Hematopoietic multipotent progenitor cell treated with erythropoietin and hydrocortisone succinate and interleukin-3 and kit ligand, for 6 days (in vitro differentiated cells): ENCODE measurements at regions not wholly inside any gene's neighbourhood (a gene's known extent, or its start where the extent isn't known, plus 50 kb on each side); places are given as distances from the start of the nearest gene placed in this dataset.

Source experiments
- DNase-seq: peaks from one replicate; pipeline ENCODE4 v3.0.0-alpha.2; 2015

DNA sequence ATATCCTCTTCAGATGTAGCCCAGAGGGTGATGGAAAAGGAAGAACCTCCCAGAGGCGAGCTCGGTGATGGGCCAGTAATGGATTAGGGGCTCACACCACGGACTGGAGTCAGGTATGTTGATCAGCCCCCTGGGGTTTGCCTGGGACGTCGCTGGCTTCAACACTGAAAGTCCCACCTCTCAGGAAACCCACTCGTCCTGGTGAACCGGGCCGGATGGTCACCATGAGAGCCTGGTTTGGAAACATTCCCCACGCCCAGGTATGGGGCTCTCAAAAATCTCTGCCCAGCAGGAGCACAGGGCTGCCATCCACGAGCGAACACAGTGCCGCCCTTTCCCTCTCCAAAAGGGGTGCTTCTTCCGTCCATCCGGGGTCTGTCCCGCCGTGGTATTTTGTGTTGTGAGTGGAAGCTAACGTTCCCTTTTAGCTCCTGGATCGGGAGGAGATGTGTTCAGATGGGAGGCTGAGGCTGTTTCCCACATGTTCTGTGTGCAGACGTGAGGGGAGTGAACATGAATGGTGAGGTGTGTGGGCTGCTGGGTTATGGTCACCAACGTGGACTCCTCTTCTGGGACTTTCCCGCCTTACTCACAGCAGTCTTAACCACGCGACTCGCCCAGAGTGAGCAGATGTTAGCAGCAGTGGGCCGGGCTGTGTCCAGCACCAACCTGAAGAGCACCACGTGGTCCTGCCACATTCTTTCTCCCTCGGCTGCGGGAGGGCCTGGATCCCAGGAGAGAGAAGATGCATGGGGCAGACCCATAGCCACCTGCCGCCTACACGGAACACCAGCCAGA, 139.2 kb downstream of the KIF26A start:
- no peak for DNase-seq

DNA sequence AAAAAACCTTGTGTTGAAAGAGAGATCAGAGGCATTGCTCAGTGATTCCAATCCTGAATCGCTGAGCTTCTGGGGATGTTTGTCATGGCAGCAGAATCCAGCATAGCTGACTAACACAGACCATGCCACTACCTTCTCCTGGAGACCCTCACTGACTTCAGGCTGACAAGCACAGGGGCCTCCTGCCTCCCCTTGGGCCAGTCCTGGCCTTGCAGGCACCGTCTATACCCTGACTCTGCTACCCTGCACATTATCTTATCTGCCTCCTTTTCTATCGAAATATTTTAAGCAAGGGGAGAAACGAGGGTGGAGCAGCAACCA, 139.8 kb downstream of the KIF26A start:
- no peak for DNase-seq

DNA sequence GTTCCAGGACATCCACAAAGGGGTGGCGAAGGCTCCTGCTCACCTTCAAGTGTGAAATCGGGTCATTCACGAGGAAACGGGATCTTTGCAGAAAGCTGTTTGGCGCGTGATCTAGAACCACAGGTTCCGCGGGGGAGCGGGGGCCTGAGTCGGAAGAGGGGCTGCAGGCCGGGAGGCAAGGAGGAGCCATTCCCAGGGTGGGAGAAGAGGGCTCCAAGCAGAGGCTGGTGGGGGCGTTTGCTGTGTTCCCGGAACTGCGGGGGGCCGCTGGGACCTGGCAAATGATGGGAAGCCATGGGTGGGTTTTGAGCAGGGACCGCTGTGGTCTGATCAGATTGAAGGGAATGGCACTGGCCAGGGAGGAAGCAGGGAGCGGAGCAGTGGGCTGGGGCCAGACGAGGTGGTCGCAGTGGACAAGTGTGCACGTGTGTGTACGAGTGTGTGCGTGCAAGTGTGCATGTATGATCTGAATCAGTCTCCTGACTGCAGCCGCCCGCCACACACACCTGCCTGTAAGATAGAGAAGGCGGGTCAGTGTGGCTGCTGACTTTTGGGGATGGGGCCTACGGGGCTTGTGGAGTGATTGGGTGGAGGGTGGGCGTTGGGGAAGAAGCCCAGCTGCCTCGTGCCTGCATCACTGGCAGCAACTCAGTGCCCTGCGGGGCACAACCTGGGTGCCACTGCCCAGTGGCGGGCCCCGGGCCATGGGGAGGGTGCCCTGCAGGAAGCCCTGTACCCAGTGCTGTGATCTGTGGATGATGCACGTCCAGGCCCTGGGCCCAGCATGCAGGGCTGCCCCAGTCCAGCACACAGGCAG, 141.9 kb downstream of the KIF26A start:
- DNase-seq, result no peak

DNA sequence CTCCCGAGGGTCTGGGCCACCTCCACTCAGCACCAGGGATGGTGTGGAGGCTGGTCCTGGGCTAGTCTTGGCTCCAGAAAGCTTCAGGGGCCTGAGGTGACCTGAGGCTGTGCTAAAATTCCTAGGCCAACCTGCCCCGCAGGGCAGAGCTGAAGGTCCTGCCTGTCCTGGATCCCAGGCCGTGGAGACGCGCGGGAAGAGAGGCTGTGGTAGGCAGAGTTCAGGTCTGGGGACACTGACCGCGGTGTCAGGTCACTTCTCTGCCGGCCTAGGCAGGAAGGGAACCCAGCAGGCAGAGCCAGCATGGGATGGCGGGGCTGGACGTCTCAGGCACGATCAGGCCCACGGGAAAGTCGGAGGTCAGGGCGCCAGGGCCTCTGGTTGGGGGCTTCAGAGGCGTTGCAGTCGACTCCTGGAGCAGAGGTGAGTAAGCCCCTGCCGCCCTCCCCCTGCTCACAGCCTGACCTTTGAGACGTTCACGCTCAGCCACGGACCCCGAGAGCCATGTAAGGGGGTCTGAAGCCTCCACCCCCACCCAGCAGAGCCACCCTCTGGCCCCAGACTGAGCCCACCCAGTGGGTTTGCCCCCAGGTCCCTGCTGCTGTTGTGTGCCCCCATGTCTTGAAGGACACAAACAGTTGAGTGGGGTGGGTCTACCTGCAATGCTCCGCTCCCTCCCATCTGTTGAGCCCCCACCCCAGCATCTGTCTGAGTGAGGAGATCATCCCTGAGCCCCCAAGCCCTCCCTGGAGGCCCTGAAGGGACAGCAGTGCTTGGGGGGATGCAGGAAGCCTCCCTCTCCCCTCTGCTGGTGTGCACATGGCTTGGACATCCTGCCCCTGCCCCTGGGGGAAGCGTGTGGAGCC, 142.7 kb downstream of the KIF26A start:
- DNase-seq, result no peak

DNA sequence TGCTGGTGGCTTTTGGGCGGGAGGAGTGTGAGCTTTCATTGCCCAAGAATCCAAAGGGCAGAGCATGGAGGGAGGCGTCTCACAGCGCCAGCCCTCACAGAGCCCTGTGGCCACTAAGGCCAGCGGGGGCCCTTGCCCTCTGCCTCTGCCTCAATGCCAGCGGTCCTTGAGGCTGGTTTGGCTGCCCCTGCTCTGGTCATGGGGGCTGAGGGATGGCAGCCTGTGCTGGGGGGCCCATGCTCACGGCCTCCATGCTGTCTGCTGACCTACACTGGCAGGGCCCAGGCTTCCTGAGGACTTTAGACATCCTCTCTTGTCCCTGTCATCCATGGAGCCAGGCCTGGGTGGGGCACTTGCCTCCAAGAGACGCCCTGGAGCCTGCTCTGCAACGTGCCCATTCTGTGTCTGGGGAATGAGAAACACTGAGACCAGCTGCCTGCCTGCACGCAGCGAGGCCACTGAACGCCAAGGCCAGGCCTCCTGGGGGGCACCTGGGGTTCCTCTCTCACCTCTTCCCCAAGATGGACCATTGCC, 143.4 kb downstream of the KIF26A start:
- DNase-seq, result no peak

DNA sequence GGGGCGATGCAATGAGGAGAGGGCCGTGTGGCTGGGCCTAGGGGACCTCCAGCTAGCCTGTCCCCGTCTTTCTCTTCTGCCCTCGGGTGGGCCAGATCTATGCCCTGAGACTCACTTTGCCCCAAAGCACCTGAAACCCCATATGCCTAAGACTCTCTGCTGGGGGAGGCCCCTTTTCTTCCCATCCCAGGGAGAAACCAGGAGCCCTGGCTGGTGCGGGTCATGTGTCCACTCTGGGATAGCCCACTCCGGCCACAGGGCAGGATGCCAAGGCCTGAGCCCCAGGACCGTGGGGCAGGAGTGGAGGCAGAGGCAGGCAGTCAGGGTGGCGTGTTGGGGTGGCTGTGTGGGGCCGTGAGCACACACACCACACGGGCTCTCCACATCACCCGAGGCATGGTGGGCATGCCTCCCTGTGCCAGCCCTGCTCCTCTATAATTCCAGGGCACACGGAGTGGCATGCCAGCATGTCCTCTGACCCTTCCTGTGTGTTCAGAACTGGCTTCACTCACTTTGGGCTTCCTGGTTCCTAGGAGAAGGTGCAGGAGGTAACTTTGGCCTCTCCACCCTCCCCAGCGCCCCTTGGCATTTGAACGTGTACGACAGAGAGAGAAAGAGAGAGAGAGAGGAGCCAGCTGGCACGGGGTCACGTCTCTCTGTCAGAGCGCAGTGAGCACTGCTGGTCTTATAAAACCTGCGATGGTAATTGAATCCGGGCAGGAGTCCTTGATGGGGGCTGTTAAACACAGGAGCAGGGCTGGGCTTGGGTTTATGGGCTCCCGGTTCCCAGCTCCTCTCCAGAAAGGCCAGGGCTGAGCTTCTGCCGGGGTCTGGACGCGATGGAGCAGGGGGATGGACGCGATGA, 144.2 kb downstream of the KIF26A start:
- DNase-seq, result no peak

DNA sequence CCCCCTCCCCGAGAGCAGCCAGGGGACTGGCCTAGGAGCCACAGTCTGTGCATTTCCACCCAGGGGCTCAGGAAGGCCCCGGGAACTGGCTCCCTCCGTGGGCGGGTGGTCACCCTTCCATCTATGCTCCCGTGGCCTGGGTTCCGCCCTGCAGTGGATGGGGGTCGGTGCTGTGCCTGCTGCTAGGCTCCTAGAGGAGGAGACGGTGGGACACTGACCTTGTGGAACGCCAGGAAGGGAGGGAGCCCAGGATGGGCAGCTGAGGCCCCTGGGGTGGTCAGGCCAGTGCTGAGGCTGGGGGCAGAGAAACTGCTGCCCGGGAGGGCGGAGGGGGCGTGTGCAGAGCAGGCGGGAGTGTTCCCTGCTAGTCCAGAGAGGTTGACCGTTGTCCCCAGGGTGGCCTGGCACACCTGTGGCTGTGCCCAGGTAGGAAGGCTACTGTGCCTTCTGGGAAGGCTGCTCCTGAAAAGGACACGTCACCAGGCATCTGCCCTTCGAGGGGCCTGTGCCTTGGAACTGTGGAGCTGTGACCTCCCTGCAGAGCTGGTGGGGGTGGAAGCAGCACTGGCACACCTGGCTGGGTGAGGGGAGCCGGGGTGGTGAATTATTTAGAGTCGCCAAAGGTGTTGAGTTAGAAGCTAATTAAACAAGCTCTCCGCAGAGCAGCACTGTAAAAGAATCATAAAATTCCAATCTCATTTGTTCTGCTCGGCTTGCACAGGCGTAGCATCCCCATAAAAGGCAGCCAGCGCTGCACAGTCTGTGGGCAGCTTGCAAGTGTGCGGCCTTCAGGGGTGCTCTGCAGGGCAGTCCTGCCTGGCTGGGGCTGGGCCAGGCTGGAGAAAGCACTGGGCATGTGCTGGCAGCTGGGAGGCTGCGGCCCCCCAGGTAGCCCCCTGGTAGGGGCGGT, 145.1 kb downstream of the KIF26A start:
- no peak for DNase-seq

DNA sequence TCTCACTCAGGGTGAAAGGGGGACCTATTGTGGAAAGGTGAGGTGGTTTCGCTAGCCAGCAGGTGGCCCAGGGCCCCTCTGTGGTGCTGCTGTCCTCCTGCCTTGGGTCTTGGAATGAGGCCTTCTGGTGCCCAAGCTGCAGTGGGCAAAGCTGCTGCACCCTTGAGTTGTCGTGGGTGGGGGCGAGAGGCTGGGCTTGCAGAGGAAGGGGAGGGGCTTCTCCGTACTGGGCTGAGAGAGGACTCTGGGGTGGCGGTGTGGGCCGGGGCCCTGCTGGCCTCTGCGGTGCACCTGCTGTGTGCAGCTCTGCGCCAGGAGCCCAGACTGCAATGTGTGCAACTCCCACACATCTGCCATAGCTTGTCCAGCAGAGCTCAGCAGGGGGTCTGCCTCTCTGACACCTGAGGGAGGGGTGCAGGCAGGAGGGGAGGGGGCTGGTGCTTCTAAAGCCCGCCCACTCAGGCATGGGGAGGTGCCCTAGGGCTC, 145.8 kb downstream of the KIF26A start:
- DNase-seq, result no peak

DNA sequence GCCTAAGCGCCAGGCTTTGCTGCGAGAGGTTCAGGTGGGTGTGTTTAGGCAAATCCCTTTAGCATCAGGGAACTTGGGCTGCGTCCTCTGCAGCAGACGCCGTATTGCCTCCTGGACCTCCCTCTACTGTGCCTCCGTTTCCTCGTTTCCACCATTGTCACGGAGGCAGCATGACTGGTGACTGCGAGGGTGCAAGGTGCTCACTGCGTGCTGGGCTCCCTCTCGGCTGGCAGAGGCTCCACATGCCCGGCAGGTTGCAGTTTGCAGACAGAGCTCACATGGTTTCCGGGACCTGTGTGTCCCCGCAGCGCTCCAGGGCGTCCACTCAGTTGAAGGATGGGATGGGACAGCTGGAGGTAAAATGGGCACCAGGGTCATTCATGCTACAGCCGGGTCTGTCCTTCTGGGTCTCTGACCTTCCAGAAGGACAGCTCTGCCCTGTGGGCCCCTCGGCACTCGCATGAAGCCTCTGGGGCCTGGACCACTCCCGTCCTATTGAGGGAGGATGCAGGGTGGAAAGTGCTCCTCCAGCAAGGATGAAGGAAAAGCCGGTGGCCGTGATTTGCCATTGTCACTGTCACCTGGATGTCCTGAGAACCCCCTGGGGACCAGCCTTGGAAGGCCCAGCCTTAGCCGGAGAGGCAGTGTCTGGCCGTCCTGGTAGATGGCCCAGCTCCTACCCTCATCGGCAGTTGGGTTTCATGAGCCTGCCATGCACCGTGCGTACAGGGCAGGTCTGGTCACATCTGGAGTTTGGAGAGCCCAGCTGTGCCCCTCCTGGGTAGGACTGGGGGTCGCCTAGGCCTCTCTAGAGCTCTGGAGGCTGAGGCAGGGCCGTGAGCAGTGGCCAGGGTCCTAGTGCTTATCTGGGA, 146.5 kb downstream of the KIF26A start:
- DNase-seq, result no peak

DNA sequence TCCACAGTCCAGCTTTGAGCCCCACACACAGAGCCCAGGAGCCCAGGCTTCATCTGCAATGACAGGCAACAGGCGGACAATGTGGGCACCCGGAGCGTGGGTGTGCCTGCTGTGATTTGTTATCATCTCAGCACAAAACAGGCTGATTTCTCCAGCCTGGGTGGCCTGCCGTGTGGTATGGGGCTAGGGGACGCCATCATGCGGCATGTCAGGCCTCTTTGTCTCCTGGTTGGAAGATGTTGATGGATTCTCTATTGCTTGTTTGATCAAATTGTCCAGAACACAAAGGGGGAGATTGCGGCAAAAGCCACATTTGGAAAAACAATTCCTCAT, 147.1 kb downstream of the KIF26A start:
- no peak for DNase-seq

DNA sequence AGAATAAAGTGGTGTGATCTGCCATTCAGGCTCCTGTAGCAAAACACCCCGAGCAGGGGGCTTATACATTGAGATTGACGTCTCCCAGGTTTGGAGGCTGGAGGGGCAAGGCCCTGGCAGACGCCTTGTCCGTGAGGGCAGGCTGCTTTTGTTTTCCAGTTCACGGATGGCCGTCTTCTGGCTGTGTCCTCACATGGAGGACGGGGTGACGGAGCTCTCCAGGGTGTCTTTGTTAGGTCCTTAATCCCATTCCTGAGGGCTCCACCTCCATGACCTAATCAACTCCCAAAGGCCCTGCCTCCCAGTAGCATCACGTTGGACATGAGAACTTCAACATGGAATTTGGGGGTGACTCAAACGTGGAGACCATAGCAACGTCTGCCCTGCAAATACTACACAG, 147.7 kb downstream of the KIF26A start:
- DNase-seq, result no peak

DNA sequence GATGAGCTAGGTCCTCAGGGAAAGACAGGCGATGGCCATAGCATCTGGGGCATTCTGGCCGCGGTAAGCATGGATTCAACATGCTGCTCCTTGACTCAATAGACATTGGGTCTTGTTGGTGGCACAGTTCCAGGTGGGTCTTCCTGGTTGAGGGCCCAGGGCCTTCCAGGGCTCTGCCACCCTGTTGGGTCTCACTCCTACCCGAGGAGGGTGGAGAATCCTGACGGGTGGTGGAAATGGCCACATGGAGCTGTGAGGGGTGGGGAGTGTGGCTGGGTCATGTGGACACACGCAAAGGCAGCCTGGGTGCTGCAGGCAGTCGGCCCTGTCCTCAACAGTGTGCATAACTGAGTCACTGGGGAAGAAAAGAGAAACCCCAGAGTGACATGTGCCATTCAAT, 148.1 kb downstream of the KIF26A start:
- no peak for DNase-seq

DNA sequence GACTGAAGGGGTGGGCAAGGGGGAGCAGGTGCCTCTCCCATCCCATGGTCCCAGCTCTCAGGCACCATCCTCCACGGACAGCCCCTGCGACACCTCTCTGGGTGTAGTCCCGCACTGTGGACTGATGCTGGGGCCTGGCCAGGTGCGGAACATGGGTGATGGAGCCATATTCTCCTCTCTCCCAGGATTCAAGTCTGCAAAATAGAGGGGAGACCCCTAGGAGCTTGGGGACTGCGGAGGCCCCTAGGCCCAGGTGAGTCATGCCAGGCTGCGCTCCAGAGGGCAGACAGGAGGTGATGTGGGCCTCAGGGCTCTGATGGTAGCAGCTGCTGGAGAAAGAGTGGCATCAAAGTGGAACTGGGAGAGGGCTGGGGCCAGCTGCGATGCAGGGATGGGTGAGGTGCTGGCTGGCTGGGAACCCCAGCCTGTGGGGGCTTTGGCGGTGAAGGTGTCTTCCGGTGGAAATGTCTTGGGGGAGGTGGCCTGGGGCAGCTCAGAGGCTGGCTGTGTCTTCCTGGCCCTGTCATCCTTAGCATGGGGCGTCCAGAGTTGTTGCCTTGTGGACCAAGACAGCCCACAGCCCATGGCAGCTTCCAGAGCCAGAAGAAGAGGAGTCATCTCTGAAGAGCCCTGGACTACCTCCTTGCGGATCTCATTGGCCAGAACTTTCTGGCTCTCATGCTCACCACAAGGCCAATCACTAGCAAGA, 149.1 kb downstream of the KIF26A start:
- DNase-seq, result no peak

DNA sequence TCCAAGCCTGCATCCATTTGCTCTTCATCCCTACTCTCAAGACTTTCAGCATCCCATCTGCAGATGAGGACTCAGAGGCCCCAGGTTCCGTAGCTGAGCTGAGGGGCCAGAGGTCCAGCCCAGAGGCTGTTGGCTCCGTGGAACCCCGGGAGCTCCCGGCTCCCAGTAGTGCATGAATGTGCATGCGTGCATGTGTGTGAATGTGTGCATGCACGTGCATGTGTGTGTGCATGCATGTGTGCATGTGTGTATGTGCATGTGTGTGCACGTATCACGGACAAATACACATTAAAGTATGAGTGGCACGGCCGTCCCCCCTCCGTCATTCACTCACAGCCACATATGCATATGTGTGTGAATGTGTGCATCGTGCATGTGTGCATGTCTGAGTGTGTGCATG, 149.9 kb downstream of the KIF26A start:
- no peak for DNase-seq

DNA sequence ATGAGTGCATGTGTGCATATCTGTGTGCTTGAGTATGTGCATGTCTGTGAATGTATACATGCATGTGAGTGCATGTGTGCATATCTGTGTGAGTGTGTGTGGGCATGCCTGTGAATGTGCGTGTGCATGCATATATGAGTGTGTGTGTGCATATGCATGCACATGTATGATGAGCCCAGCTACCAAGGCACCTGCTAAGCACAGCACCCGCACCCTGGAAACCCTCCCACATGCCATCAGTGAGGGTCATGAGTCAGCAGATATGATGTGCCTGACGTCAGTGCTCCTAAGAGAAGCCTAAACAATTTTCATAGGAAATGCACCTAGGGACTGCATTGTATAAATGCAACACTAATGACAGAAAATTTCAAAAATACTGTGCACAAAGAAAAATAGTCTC, 151.1 kb downstream of the KIF26A start:
- DNase-seq, result no peak

DNA sequence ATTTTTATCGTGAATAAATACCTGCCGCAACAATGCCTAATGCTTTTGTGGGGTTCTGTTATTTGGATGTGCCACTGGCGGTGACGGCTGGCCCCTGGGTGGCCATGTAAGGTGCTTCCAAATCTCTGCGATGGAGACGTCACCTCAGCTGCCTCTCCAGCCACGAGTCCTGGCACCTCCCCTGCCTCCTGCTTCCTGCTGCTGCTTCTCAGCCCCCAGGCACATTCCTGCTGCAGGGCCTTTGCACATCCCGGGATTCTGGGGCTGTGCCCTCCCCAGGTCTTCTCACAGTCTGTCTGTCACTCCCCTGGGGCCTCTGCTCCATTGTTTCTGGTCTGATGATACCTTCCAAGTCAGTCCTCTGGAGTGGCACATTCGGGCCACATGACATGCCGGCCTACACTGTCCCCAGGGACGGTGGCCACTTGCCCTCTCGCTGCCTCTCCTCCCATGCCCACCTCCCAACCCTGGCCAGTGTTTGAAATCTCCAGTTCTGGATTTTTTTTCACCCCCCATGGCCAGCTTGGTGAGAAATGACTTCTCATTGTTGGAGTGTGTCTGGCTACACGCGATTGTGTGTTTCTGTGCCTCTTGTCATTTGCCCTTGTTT, 151.8 kb downstream of the KIF26A start:
- no peak for DNase-seq

DNA sequence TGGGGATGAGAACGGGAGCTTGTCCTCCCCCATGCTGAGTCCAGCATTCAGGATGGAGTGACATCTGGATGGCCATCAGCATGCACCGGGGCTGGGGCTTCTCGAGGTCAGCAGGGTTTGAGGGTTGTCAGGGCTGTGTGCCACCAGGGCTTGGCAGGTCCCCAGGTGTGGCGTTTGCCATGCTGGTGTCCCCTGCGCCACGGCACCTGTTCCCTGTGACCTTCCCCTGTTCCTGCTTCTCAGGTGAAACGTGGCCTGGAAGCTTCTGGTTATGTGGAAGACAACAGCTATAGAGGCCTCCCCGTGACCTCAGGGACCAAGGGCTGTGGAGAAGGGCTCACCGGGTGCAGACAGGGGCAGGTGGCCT, 152.4 kb downstream of the KIF26A start:
- no peak for DNase-seq

DNA sequence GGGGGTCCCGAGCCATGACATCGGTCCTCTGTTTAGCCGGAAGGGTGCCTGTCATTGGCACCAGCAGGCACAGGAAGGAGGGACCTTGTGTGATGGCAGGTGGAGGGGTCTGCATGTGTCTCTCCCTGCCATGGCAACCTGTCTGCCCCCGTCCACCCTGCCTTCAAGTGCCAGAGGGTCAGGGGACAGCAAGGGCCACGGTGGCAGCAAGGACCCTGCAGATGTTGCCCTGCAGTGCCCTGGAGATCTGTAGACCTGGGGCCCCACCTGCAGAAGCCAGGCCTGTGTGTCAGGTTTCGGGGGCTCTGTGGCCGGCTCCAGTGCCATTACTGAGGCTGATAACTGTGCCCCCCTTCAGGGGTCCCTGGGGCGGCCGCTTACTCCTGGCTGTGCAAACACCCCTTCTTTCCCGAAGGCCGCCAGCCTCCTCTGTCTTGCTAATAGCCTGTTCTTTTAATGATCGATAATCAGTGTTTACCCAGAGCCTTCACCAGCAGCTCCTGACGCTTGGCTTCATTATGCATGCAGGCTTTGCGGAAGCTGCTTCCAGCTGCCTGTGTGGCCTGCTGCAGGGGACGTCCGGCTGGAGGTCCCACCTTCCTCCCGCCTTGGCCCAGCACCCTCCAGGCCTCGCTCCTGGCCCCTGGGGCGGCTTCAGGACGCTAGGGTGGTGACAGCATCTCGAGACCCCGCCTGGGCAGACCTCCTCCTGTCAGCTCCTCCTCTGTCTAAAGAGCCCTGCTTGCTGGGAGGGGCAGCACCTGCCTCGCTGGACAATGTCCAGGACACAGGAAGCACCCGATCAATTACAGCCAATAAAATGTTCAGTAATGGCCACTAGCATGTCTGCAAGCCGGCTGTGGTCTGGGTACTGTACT, 153.0 kb downstream of the KIF26A start:
- no peak for DNase-seq
